Activated CD8-positive, alpha-beta T cell treated with anti-CD3 and anti-CD28 coated beads for 36 hours (primary cell): ENCODE measurements at regions not wholly inside any gene's neighbourhood (a gene's known extent, or its start where the extent isn't known, plus 50 kb on each side); places are given as distances from the start of the nearest gene placed in this dataset.

Source experiments
- ATAC-seq: fragments of 200-7000 bp; cut with Tn5 transposase; one replicate; pipeline ENCODE4 v1.10.0; 2021; ENCODE audit warnings: mild to moderate bottlenecking, moderate library complexity
- CTCF ChIA-PET: fragments of 350-600 bp; sonication (Branson Sonifier 250); formaldehyde crosslinking; loops from one replicate; lab custom pipeline; 2021; ENCODE audit warnings: antibody characterized with exemption; lab: Charles Lee
- POLR2A ChIA-PET: fragments of 350-600 bp; sonication (Branson Sonifier 250); formaldehyde crosslinking; loops from one replicate; lab custom pipeline; 2021; ENCODE audit warnings: antibody characterized with exemption; lab: Charles Lee
- DNase-seq: peaks from one replicate; pipeline ENCODE4 v3.0.0-alpha.2; 2020
- H3K27ac Mint-ChIP-seq: one replicate; pipeline ENCODE4 v1.8.0; 2021; ENCODE audit warnings: mild to moderate bottlenecking, mixed read lengths
- H3K27me3 Mint-ChIP-seq: one replicate; pipeline ENCODE4 v1.8.0; 2021; ENCODE audit warnings: mixed read lengths
- H3K36me3 Mint-ChIP-seq: one replicate; pipeline ENCODE4 v1.8.0; 2021; ENCODE audit warnings: low read depth, mixed read lengths
- H3K4me1 Mint-ChIP-seq: one replicate; pipeline ENCODE4 v1.8.0; 2021; ENCODE audit warnings: low read depth, mixed read lengths
- H3K4me3 Mint-ChIP-seq: one replicate; pipeline ENCODE4 v1.8.0; 2021; ENCODE audit warnings: mild to moderate bottlenecking, moderate library complexity, mixed read lengths
- H3K9me3 Mint-ChIP-seq: one replicate; pipeline ENCODE4 v1.8.0; 2021; ENCODE audit warnings: mixed read lengths
- intact Hi-C: fragments of 100-400 bp; cut with micrococcal nuclease; formaldehyde crosslinking; loops from one replicate; pipeline ENCODE4 v1.10.0; 2022
- TF ChIP-seq, protein P1 (sequence below): fragments of 200-600 bp; IDR thresholded peaks from one replicate; pipeline ENCODE4 v1.8.0; 2022; ENCODE audit warnings: antibody characterized with exemption, mild to moderate bottlenecking

DNA sequence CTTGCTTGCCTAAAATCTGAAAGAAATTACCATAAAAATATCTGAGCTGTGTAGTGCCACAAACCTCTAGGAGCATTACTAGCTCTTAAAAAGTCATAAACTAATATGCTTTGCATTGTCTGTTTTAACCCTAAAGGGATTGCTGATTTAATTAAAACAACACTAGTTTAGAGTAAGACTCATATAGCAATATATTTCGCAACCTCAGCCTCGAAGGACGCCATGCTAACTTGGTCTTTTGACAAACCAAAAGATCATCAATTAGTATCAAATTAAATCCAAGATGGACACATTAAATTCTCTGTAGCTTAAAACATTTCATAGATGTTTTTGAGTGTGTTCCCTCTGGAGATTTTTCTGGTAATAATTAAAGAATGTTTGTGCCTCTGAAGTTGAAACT is 74.8 kb upstream of the KCNQ5 start:
- ATAC-seq, result no peak

DNA sequence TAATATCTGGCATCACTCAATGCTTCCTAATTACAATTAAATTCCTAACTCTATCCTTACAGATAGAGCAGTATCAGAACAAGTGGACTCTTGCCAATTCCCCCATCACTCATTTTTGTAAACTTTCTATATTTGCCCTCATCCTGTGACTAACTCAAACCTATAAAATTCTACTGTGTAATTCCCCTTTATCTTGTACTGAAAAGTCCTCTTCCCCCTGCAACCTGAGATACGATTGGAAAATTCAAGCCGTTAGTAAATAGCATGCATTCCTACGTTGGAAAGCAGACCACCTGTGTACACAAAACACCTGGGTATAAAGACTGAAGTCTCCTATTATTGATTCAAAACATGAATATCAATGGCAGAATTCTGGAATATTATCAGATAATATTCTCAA is 70.4 kb upstream of the KCNQ5 start:
- CTCF ChIA-PET, result no interaction called here
- intact Hi-C loops, result no loop called here

More for the DNA sequence above, 74.8 kb upstream of the KCNQ5 start:
- H3K4me1 Mint-ChIP-seq, result no peaks in the 10 kb centered on the region
- H3K36me3 Mint-ChIP-seq, result no peaks in the 10 kb centered on the region
- H3K27ac Mint-ChIP-seq, result no peak overlapping the region
- ChIA-PET POLR2A (no interaction called here), CTCF (interaction anchor here (0.7 kb wide), 2 partner anchors 14 to 417 kb away, joined by 3 read pairs; no protein-coding TSS in a partner anchor)
- no peak for DNase-seq
- TF ChIP-seq, protein P1, sequence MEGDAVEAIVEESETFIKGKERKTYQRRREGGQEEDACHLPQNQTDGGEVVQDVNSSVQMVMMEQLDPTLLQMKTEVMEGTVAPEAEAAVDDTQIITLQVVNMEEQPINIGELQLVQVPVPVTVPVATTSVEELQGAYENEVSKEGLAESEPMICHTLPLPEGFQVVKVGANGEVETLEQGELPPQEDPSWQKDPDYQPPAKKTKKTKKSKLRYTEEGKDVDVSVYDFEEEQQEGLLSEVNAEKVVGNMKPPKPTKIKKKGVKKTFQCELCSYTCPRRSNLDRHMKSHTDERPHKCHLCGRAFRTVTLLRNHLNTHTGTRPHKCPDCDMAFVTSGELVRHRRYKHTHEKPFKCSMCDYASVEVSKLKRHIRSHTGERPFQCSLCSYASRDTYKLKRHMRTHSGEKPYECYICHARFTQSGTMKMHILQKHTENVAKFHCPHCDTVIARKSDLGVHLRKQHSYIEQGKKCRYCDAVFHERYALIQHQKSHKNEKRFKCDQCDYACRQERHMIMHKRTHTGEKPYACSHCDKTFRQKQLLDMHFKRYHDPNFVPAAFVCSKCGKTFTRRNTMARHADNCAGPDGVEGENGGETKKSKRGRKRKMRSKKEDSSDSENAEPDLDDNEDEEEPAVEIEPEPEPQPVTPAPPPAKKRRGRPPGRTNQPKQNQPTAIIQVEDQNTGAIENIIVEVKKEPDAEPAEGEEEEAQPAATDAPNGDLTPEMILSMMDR, result no peak
- peaks cover 5% of the 10 kb centered on the region for H3K9me3 Mint-ChIP-seq
- H3K4me3 Mint-ChIP-seq, result no peak overlapping the region
- intact Hi-C loops, result no loop called here
- H3K27me3 Mint-ChIP-seq, result peaks cover 19% of the 10 kb centered on the region

DNA sequence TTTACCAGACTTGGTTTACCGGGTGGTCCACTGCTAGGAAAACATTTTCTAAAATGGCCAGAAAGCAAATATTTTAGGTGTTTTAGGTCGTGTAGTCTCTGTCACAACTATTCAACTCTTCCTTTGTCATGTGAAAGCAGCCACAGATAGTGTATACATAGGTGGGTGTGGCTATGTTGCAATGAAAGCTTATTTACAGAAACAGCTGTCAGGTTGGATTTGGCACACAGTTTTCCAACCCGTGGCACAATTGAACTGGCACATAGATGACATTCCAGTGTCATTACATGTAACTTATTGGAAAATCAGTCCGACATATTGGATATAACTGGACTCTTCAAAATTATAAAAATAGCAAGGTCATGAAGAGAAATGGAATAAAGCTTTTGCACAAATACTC is 68.9 kb upstream of the KCNQ5 start:
- TF ChIP-seq, protein P1, result no peak
- intact Hi-C loops, result no loop called here
- POLR2A ChIA-PET, result no interaction called here
- H3K27ac Mint-ChIP-seq, result no peak overlapping the region
- H3K36me3 Mint-ChIP-seq, result no peaks in the 10 kb centered on the region
- CTCF ChIA-PET, result no interaction called here
- H3K9me3 Mint-ChIP-seq, result no peaks in the 10 kb centered on the region
- H3K4me3 Mint-ChIP-seq, result no peak overlapping the region
- no peak for ATAC-seq
- no peak for DNase-seq
- H3K27me3 Mint-ChIP-seq, result peaks cover 11% of the 10 kb centered on the region
- peaks cover 3% of the 10 kb centered on the region for H3K4me1 Mint-ChIP-seq

More for the DNA sequence above, 70.4 kb upstream of the KCNQ5 start:
- Mint-ChIP-seq H3K9me3 (no peaks in the 10 kb centered on the region), H3K27me3 (peaks cover 17% of the 10 kb centered on the region), H3K4me3 (no peak overlapping the region), H3K27ac (no peak overlapping the region), H3K4me1 (peaks cover 3% of the 10 kb centered on the region), H3K36me3 (no peaks in the 10 kb centered on the region)
- ATAC-seq, result no peak
- DNase-seq, result no peak
- TF ChIP-seq, protein P1, result no peak
- POLR2A ChIA-PET, result no interaction called here

DNA sequence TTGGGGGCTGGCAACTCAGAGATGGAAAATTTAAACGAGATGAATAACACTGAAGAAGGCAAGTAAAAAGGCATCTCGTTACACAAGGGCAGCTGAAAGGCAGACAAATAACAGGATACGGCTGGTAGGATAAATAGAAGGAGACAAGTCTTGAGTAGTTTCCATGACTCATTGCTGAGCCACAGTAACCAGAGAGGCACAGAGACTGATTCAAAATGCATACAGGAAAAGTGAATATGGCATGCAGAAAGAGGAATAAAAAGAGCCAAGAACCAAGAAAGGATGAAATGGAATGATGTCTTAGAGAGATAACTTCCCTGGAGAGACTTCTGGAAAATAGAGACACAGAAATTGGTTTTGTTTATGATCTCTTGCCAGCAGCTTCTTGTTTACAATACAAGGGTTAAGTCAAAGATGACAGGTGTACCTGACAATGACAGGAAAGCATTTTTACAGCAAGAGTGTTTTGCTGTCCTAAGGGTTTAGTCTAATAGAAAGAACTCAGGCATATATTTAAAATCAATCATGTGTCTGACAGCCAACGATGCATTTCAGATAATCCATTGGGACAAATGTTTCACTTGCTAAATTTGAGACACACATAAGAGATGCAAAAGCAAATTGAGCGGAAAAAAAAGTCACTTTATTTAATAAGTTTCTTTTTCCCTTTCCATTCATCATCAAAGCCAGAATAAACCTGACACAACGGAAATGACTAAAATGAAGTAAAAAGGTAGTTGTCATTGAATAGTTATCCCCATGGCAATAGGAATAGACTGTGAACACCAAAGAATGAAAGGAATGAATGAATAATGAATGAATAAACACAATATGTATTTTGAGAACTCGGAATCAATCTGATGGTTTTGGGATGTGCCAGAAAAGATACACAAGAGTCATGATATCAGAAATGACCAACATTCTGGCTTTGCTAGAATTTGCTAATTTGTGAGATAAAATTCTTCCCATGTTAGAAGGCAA is 68.0 kb upstream of the KCNQ5 start:
- peaks cover 9% of the 10 kb centered on the region for H3K27me3 Mint-ChIP-seq
- ChIA-PET POLR2A (no interaction called here), CTCF (no interaction called here)
- TF ChIP-seq, protein P1, result no peak
- H3K27ac Mint-ChIP-seq, result no peak overlapping the region
- ATAC-seq (peak; percentile 51), DNase-seq (peak; percentile 2)
- H3K9me3 Mint-ChIP-seq, result no peaks in the 10 kb centered on the region
- no peak overlapping the region for H3K4me3 Mint-ChIP-seq
- peaks cover 3% of the 10 kb centered on the region for H3K4me1 Mint-ChIP-seq
- no peaks in the 10 kb centered on the region for H3K36me3 Mint-ChIP-seq
- intact Hi-C loops, result no loop called here

DNA sequence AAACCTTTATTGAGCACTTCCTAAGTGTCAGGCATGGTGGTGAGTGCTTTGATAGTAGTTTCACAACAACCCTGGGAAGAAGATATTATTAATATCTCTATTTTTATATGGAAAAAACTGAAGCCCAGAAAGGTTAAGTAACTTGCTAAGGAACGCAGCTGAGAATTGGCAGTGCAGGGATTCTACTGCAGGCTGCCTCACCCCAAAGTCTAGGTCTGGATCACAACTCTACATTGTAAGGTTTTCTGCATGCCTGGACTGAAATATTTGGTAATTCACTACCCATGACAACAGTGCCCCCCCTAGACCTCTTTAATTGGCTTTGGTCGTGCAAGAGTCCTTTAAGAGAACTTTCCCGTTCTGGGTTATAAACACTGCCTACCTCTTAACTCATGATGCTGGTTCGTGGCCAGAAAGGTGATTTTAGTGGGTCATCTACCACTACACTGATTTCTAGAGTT is 67.1 kb upstream of the KCNQ5 start:
- H3K36me3 Mint-ChIP-seq, result no peaks in the 10 kb centered on the region
- H3K4me3 Mint-ChIP-seq, result no peak overlapping the region
- intact Hi-C loops, result no loop called here
- no peak overlapping the region for H3K27ac Mint-ChIP-seq
- DNase-seq (no peak), ATAC-seq (no peak)
- peaks cover 3% of the 10 kb centered on the region for H3K4me1 Mint-ChIP-seq
- CTCF ChIA-PET, result no interaction called here
- H3K9me3 Mint-ChIP-seq, result no peaks in the 10 kb centered on the region
- POLR2A ChIA-PET, result no interaction called here
- TF ChIP-seq, protein P1, result no peak
- peaks cover 7% of the 10 kb centered on the region for H3K27me3 Mint-ChIP-seq
